ENCODE measurements at regions not wholly inside any gene's neighbourhood (a gene's known extent, or its start where the extent isn't known, plus 50 kb on each side); places are given as distances from the start of the nearest gene placed in this dataset.

DNA sequence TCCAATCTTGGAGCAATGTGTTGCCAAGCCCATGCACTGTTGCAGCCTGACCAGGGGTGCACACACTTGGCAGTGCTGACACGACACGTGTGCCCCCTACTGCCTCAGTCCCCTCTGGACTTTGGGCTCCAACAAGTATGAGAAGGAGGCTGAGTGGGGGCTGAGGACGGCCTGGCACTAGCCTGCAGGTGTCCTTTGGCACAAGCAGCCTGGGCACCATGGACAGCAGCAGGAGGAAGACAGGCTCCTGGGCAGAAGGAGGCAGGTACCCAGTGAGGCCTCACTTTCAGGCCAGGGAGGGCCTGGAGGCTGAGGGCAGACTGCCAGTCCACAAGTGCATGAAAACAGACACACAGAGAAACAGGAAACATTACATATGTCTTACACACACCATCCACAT, 1702.9 kb upstream of the B3GALT2 start:
- TF ChIP-seq, protein P1, sequence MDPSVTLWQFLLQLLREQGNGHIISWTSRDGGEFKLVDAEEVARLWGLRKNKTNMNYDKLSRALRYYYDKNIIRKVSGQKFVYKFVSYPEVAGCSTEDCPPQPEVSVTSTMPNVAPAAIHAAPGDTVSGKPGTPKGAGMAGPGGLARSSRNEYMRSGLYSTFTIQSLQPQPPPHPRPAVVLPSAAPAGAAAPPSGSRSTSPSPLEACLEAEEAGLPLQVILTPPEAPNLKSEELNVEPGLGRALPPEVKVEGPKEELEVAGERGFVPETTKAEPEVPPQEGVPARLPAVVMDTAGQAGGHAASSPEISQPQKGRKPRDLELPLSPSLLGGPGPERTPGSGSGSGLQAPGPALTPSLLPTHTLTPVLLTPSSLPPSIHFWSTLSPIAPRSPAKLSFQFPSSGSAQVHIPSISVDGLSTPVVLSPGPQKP (IDR thresholded peaks at IDR 0.05; ENCODE audit: low read depth, low read length), result no peak
- TF ChIP-seq, protein P2, sequence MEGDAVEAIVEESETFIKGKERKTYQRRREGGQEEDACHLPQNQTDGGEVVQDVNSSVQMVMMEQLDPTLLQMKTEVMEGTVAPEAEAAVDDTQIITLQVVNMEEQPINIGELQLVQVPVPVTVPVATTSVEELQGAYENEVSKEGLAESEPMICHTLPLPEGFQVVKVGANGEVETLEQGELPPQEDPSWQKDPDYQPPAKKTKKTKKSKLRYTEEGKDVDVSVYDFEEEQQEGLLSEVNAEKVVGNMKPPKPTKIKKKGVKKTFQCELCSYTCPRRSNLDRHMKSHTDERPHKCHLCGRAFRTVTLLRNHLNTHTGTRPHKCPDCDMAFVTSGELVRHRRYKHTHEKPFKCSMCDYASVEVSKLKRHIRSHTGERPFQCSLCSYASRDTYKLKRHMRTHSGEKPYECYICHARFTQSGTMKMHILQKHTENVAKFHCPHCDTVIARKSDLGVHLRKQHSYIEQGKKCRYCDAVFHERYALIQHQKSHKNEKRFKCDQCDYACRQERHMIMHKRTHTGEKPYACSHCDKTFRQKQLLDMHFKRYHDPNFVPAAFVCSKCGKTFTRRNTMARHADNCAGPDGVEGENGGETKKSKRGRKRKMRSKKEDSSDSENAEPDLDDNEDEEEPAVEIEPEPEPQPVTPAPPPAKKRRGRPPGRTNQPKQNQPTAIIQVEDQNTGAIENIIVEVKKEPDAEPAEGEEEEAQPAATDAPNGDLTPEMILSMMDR (IDR thresholded peaks at IDR 0.05), result no peak
- no peak for TF ChIP-seq JUN (IDR thresholded peaks at IDR 0.05)
- no peak for TF ChIP-seq EP300 (IDR thresholded peaks at IDR 0.05)
- TF ChIP-seq NFE2L2 (conservative IDR thresholded peaks at IDR 0.05; ENCODE audit: low read length), result no peak
- TF ChIP-seq, protein P3, sequence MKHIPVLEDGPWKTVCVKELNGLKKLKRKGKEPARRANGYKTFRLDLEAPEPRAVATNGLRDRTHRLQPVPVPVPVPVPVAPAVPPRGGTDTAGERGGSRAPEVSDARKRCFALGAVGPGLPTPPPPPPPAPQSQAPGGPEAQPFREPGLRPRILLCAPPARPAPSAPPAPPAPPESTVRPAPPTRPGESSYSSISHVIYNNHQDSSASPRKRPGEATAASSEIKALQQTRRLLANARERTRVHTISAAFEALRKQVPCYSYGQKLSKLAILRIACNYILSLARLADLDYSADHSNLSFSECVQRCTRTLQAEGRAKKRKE (CRISPR knock-in tag; IDR thresholded peaks at IDR 0.05; ENCODE audit: low read depth), result no peak
- TF ChIP-seq ZC3H11A (IDR thresholded peaks at IDR 0.05), result no peak
- no peak for TF ChIP-seq CEBPB (IDR thresholded peaks at IDR 0.05)
- TF ChIP-seq POLR2A (IDR thresholded peaks at IDR 0.05; ENCODE audit: low read length), result no peak
- no peak for TF ChIP-seq ZFP36 (IDR thresholded peaks at IDR 0.05; ENCODE audit: borderline replicate concordance, partially characterized antibody)
- TF ChIP-seq, protein P4, sequence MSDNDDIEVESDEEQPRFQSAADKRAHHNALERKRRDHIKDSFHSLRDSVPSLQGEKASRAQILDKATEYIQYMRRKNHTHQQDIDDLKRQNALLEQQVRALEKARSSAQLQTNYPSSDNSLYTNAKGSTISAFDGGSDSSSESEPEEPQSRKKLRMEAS (IDR thresholded peaks at IDR 0.05), result no peak

Data from A549 (cell line).